ENCODE measurements at regions not wholly inside any gene's neighbourhood (a gene's known extent, or its start where the extent isn't known, plus 50 kb on each side); places are given as distances from the start of the nearest gene placed in this dataset.
A peak's percentile ranks its signal among the peaks of the same experiment; 100 is the strongest.

GRCh38 chr5:1666812-1667588 is 132.6 kb downstream of the MRPL36 start:
- DNase-seq: peak; percentile 46 to 64

- DNase-seq: no peak
Measured at GRCh38 chr5:1666221-1666620, 133.4 kb downstream of the MRPL36 start.

- no peak for DNase-seq
Measured at GRCh38 chr5:1665803-1666202, 133.8 kb downstream of the MRPL36 start.

GRCh38 chr5:1665231-1665630 is 134.4 kb downstream of the MRPL36 start:
- no peak for DNase-seq

- DNase-seq: no peak
Measured at GRCh38 chr5:1663186-1663585, 136.5 kb downstream of the MRPL36 start.

GRCh38 chr5:1662559-1663085 is 137.0 kb downstream of the MRPL36 start:
- DNase-seq: no peak

- DNase-seq: no peak
Measured at GRCh38 chr5:1661831-1662558, 137.6 kb downstream of the MRPL36 start.

- no peak for DNase-seq
Measured at GRCh38 chr5:1661311-1661710, 137.6 kb upstream of the LPCAT1 start.

GRCh38 chr5:1660511-1660910 is 136.8 kb upstream of the LPCAT1 start:
- no peak for DNase-seq

GRCh38 chr5:1660001-1660400 is 136.2 kb upstream of the LPCAT1 start:
- no peak for DNase-seq

- DNase-seq: no peak
Measured at GRCh38 chr5:1659100-1659981, 135.6 kb upstream of the LPCAT1 start.

- no peak for DNase-seq
Measured at GRCh38 chr5:1658665-1659064, 134.9 kb upstream of the LPCAT1 start.

- DNase-seq: no peak
Measured at GRCh38 chr5:1657161-1657741, 133.5 kb upstream of the LPCAT1 start.

- no peak for DNase-seq
Measured at GRCh38 chr5:1656271-1656975, 132.7 kb upstream of the LPCAT1 start.

GRCh38 chr5:1655496-1656270 is 131.9 kb upstream of the LPCAT1 start:
- DNase-seq: no peak

- no peak for DNase-seq
Measured at GRCh38 chr5:1654786-1655495, 131.2 kb upstream of the LPCAT1 start.

GRCh38 chr5:1653698-1654651 is 130.2 kb upstream of the LPCAT1 start:
- DNase-seq: peak; percentile 42 to 43

GRCh38 chr5:1652873-1653697 is 129.3 kb upstream of the LPCAT1 start:
- no peak for DNase-seq
